ENCODE measurements at regions not wholly inside any gene's neighbourhood (a gene's known extent, or its start where the extent isn't known, plus 50 kb on each side); places are given as distances from the start of the nearest gene placed in this dataset.

GRCh38 chr2:145411493-145411892 lies 891.6 kb upstream of the ZEB2 start:
- H3K4me1 ChIP-seq (ENCODE audit: control insufficient read depth, insufficient read depth, low read length): no peaks in the 10 kb centered on the region
- DNase-seq: peak; percentile 4
- WGBS (ENCODE audit: insufficient coverage): 33% methylated on average over 1 of the region's 4 CpGs
- no peak overlapping the region for H3K27ac ChIP-seq (ENCODE audit: low read length)
- H3K4me3 ChIP-seq (ENCODE audit: low read length): no peak overlapping the region
- no peaks in the 10 kb centered on the region for H3K36me3 ChIP-seq (ENCODE audit: control insufficient read depth, insufficient read depth, low read length)
- no peaks in the 10 kb centered on the region for H3K9me3 ChIP-seq (replicated peaks; ENCODE audit: control insufficient read depth, low read depth, low read length)
- no peaks in the 10 kb centered on the region for H3K27me3 ChIP-seq (ENCODE audit: control insufficient read depth, insufficient read depth, low read length)

- Histone ChIP-seq H3K9me3 (replicated peaks; ENCODE audit: control insufficient read depth, low read depth, low read length) (no peaks in the 10 kb centered on the region), H3K4me1 (ENCODE audit: control insufficient read depth, insufficient read depth, low read length) (no peaks in the 10 kb centered on the region), H3K36me3 (ENCODE audit: control insufficient read depth, insufficient read depth, low read length) (no peaks in the 10 kb centered on the region), H3K4me3 (ENCODE audit: low read length) (no peak overlapping the region), H3K27me3 (ENCODE audit: control insufficient read depth, insufficient read depth, low read length) (no peaks in the 10 kb centered on the region), H3K27ac (ENCODE audit: low read length) (no peak overlapping the region)
- no CpG with 5 or more reads among the region's 2 CpGs for WGBS (ENCODE audit: insufficient coverage)
- no peak for DNase-seq
Measured at GRCh38 chr2:145410086-145410485, 890.2 kb upstream of the ZEB2 start.

- no peaks in the 10 kb centered on the region for H3K9me3 ChIP-seq (replicated peaks; ENCODE audit: control insufficient read depth, low read depth, low read length)
- DNase-seq: no peak
- no peaks in the 10 kb centered on the region for H3K27me3 ChIP-seq (ENCODE audit: control insufficient read depth, insufficient read depth, low read length)
- H3K36me3 ChIP-seq (ENCODE audit: control insufficient read depth, insufficient read depth, low read length): no peaks in the 10 kb centered on the region
- H3K4me3 ChIP-seq (ENCODE audit: low read length): no peak overlapping the region
- no peak overlapping the region for H3K27ac ChIP-seq (ENCODE audit: low read length)
- no peaks in the 10 kb centered on the region for H3K4me1 ChIP-seq (ENCODE audit: control insufficient read depth, insufficient read depth, low read length)
Measured at GRCh38 chr2:145408980-145409379, 889.1 kb upstream of the ZEB2 start.

GRCh38 chr2:145404690-145405089 lies 884.8 kb upstream of the ZEB2 start:
- no peaks in the 10 kb centered on the region for H3K36me3 ChIP-seq (ENCODE audit: control insufficient read depth, insufficient read depth, low read length)
- no peak overlapping the region for H3K27ac ChIP-seq (ENCODE audit: low read length)
- WGBS (ENCODE audit: insufficient coverage): 83% methylated on average over 1 of the region's 1 CpG
- H3K9me3 ChIP-seq (replicated peaks; ENCODE audit: control insufficient read depth, low read depth, low read length): no peaks in the 10 kb centered on the region
- no peak overlapping the region for H3K4me3 ChIP-seq (ENCODE audit: low read length)
- no peak for DNase-seq
- H3K27me3 ChIP-seq (ENCODE audit: control insufficient read depth, insufficient read depth, low read length): no peaks in the 10 kb centered on the region
- no peaks in the 10 kb centered on the region for H3K4me1 ChIP-seq (ENCODE audit: control insufficient read depth, insufficient read depth, low read length)

- no peaks in the 10 kb centered on the region for H3K4me1 ChIP-seq (ENCODE audit: control insufficient read depth, insufficient read depth, low read length)
Measured at GRCh38 chr2:145402706-145403277, 882.9 kb upstream of the ZEB2 start.

GRCh38 chr2:145399131-145399530 lies 879.2 kb upstream of the ZEB2 start:
- Histone ChIP-seq H3K4me3 (ENCODE audit: low read length) (no peak overlapping the region), H3K36me3 (ENCODE audit: control insufficient read depth, insufficient read depth, low read length) (no peaks in the 10 kb centered on the region), H3K27me3 (ENCODE audit: control insufficient read depth, insufficient read depth, low read length) (no peaks in the 10 kb centered on the region), H3K27ac (ENCODE audit: low read length) (no peak overlapping the region), H3K4me1 (ENCODE audit: control insufficient read depth, insufficient read depth, low read length) (no peaks in the 10 kb centered on the region), H3K9me3 (replicated peaks; ENCODE audit: control insufficient read depth, low read depth, low read length) (no peaks in the 10 kb centered on the region)
- no CpG with 5 or more reads among the region's 1 CpG for WGBS (ENCODE audit: insufficient coverage)
- DNase-seq: no peak

More at GRCh38 chr2:145402706-145403277, 882.9 kb upstream of the ZEB2 start:
- Histone ChIP-seq H3K27me3 (ENCODE audit: control insufficient read depth, insufficient read depth, low read length) (no peaks in the 10 kb centered on the region), H3K27ac (ENCODE audit: low read length) (no peak overlapping the region), H3K9me3 (replicated peaks; ENCODE audit: control insufficient read depth, low read depth, low read length) (no peaks in the 10 kb centered on the region), H3K36me3 (ENCODE audit: control insufficient read depth, insufficient read depth, low read length) (no peaks in the 10 kb centered on the region), H3K4me3 (ENCODE audit: low read length) (no peak overlapping the region)
- no peak for DNase-seq
- 100% methylated on average over 2 of the region's 2 CpGs for WGBS (ENCODE audit: insufficient coverage)

GRCh38 chr2:145394181-145394580 lies 874.3 kb upstream of the ZEB2 start:
- Histone ChIP-seq H3K4me3 (ENCODE audit: low read length) (no peak overlapping the region), H3K9me3 (replicated peaks; ENCODE audit: control insufficient read depth, low read depth, low read length) (no peaks in the 10 kb centered on the region), H3K27me3 (ENCODE audit: control insufficient read depth, insufficient read depth, low read length) (no peaks in the 10 kb centered on the region), H3K27ac (ENCODE audit: low read length) (no peak overlapping the region), H3K36me3 (ENCODE audit: control insufficient read depth, insufficient read depth, low read length) (no peaks in the 10 kb centered on the region), H3K4me1 (ENCODE audit: control insufficient read depth, insufficient read depth, low read length) (no peaks in the 10 kb centered on the region)
- no CpG with 5 or more reads among the region's 3 CpGs for WGBS (ENCODE audit: insufficient coverage)
- no peak for DNase-seq

GRCh38 chr2:145386973-145387372 lies 867.1 kb upstream of the ZEB2 start:
- no peak overlapping the region for H3K4me3 ChIP-seq (ENCODE audit: low read length)
- no peaks in the 10 kb centered on the region for H3K27me3 ChIP-seq (ENCODE audit: control insufficient read depth, insufficient read depth, low read length)
- no peaks in the 10 kb centered on the region for H3K36me3 ChIP-seq (ENCODE audit: control insufficient read depth, insufficient read depth, low read length)
- H3K9me3 ChIP-seq (replicated peaks; ENCODE audit: control insufficient read depth, low read depth, low read length): no peaks in the 10 kb centered on the region
- H3K27ac ChIP-seq (ENCODE audit: low read length): no peak overlapping the region
- DNase-seq: no peak
- 100% methylated on average over 1 of the region's 4 CpGs for WGBS (ENCODE audit: insufficient coverage)
- H3K4me1 ChIP-seq (ENCODE audit: control insufficient read depth, insufficient read depth, low read length): no peaks in the 10 kb centered on the region

- no peak for DNase-seq
- Histone ChIP-seq H3K27ac (ENCODE audit: low read length) (no peak overlapping the region), H3K4me1 (ENCODE audit: control insufficient read depth, insufficient read depth, low read length) (peaks cover 3% of the 10 kb centered on the region), H3K9me3 (replicated peaks; ENCODE audit: control insufficient read depth, low read depth, low read length) (no peaks in the 10 kb centered on the region), H3K27me3 (ENCODE audit: control insufficient read depth, insufficient read depth, low read length) (no peaks in the 10 kb centered on the region), H3K36me3 (ENCODE audit: control insufficient read depth, insufficient read depth, low read length) (no peaks in the 10 kb centered on the region), H3K4me3 (ENCODE audit: low read length) (no peak overlapping the region)
- WGBS (ENCODE audit: insufficient coverage): no CpG with 5 or more reads among the region's 1 CpG
Measured at GRCh38 chr2:145383961-145384360, 864.0 kb upstream of the ZEB2 start.

GRCh38 chr2:145380436-145381017 lies 860.6 kb upstream of the ZEB2 start:
- no peak overlapping the region for H3K4me3 ChIP-seq (ENCODE audit: low read length)
- H3K36me3 ChIP-seq (ENCODE audit: control insufficient read depth, insufficient read depth, low read length): no peaks in the 10 kb centered on the region
- no peaks in the 10 kb centered on the region for H3K27me3 ChIP-seq (ENCODE audit: control insufficient read depth, insufficient read depth, low read length)
- no peaks in the 10 kb centered on the region for H3K9me3 ChIP-seq (replicated peaks; ENCODE audit: control insufficient read depth, low read depth, low read length)
- DNase-seq: peak; percentile 94
- whole genome bisulfite sequencing (ENCODE audit: insufficient coverage): no CpG with 5 or more reads among the region's 4 CpGs
- peaks cover 3% of the 10 kb centered on the region for H3K4me1 ChIP-seq (ENCODE audit: control insufficient read depth, insufficient read depth, low read length)
- H3K27ac ChIP-seq (ENCODE audit: low read length): peak overlapping the region; percentile 54

GRCh38 chr2:145379934-145380333 lies 860.0 kb upstream of the ZEB2 start:
- peak; percentile 59 for DNase-seq
- H3K9me3 ChIP-seq (replicated peaks; ENCODE audit: control insufficient read depth, low read depth, low read length): no peaks in the 10 kb centered on the region
- H3K4me3 ChIP-seq (ENCODE audit: low read length): no peak overlapping the region
- WGBS (ENCODE audit: insufficient coverage): 40% methylated on average over 2 of the region's 6 CpGs
- H3K27ac ChIP-seq (ENCODE audit: low read length): peak overlapping the region; percentile 54
- peaks cover 3% of the 10 kb centered on the region for H3K4me1 ChIP-seq (ENCODE audit: control insufficient read depth, insufficient read depth, low read length)
- H3K36me3 ChIP-seq (ENCODE audit: control insufficient read depth, insufficient read depth, low read length): no peaks in the 10 kb centered on the region
- H3K27me3 ChIP-seq (ENCODE audit: control insufficient read depth, insufficient read depth, low read length): no peaks in the 10 kb centered on the region

Measured in muscle of leg (tissue), 3 donors.